ENCODE measurements at regions not wholly inside any gene's neighbourhood (a gene's known extent, or its start where the extent isn't known, plus 50 kb on each side); places are given as distances from the start of the nearest gene placed in this dataset.
"Not testable (repeated sequence)": the region's sequence is repeated elsewhere in the genome, so short reads cannot be mapped to it uniquely, and the experiment has no call there.

- Mint-ChIP-seq H3K36me3 (ENCODE audit: low read depth) (no peaks in the 10 kb centered on the region), H3K27me3 (ENCODE audit: low read depth) (no peaks in the 10 kb centered on the region), H3K27ac (ENCODE audit: unreplicated experiment) (no peak overlapping the region), H3K4me3 (no peak overlapping the region), H3K4me1 (no peaks in the 10 kb centered on the region), H3K9me3 (peaks cover 3% of the 10 kb centered on the region)
- DNase-seq (ENCODE audit: low read depth, low spot score), result no peak
- TF ChIP-seq CTCF (conservative IDR thresholded peaks at IDR 0.05), result no peak
Observed at GRCh38 chr14:40009771-40010170, 577.5 kb upstream of the FBXO33 start.

GRCh38 chr14:40008345-40008744 lies 576.1 kb upstream of the FBXO33 start:
- not testable (repeated sequence) for H3K4me1 Mint-ChIP-seq; H3K27ac Mint-ChIP-seq (ENCODE audit: unreplicated experiment); DNase-seq (ENCODE audit: low read depth, low spot score); H3K27me3 Mint-ChIP-seq (ENCODE audit: low read depth); H3K9me3 Mint-ChIP-seq; H3K36me3 Mint-ChIP-seq (ENCODE audit: low read depth); H3K4me3 Mint-ChIP-seq

- TF ChIP-seq CTCF (conservative IDR thresholded peaks at IDR 0.05), result no peak
- no peak overlapping the region for H3K27ac Mint-ChIP-seq (ENCODE audit: unreplicated experiment)
- no peak for DNase-seq (ENCODE audit: low read depth, low spot score)
- H3K9me3 Mint-ChIP-seq, result no peaks in the 10 kb centered on the region
- no peak overlapping the region for H3K4me3 Mint-ChIP-seq
- H3K27me3 Mint-ChIP-seq (ENCODE audit: low read depth), result no peaks in the 10 kb centered on the region
- H3K36me3 Mint-ChIP-seq (ENCODE audit: low read depth), result no peaks in the 10 kb centered on the region
- H3K4me1 Mint-ChIP-seq, result no peaks in the 10 kb centered on the region
Observed at GRCh38 chr14:40004871-40005500, 572.8 kb upstream of the FBXO33 start.

GRCh38 chr14:40003773-40004172 lies 571.5 kb upstream of the FBXO33 start:
- H3K4me1 Mint-ChIP-seq, result no peaks in the 10 kb centered on the region
- H3K4me3 Mint-ChIP-seq, result no peak overlapping the region
- no peaks in the 10 kb centered on the region for H3K9me3 Mint-ChIP-seq
- H3K36me3 Mint-ChIP-seq (ENCODE audit: low read depth), result no peaks in the 10 kb centered on the region
- H3K27me3 Mint-ChIP-seq (ENCODE audit: low read depth), result no peaks in the 10 kb centered on the region
- no peak for TF ChIP-seq CTCF (conservative IDR thresholded peaks at IDR 0.05)
- no peak overlapping the region for H3K27ac Mint-ChIP-seq (ENCODE audit: unreplicated experiment)
- no peak for DNase-seq (ENCODE audit: low read depth, low spot score)

GRCh38 chr14:39998854-39999253 lies 566.6 kb upstream of the FBXO33 start:
- TF ChIP-seq CTCF (conservative IDR thresholded peaks at IDR 0.05), result no peak
- Mint-ChIP-seq H3K27me3 (ENCODE audit: low read depth) (no peaks in the 10 kb centered on the region), H3K27ac (ENCODE audit: unreplicated experiment) (no peak overlapping the region), H3K4me1 (no peaks in the 10 kb centered on the region), H3K9me3 (no peaks in the 10 kb centered on the region), H3K4me3 (no peak overlapping the region), H3K36me3 (ENCODE audit: low read depth) (no peaks in the 10 kb centered on the region)
- DNase-seq (ENCODE audit: low read depth, low spot score), result no peak

GRCh38 chr14:39998114-39998513 lies 565.9 kb upstream of the FBXO33 start:
- Mint-ChIP-seq H3K27me3 (ENCODE audit: low read depth) (no peaks in the 10 kb centered on the region), H3K36me3 (ENCODE audit: low read depth) (no peaks in the 10 kb centered on the region), H3K4me3 (no peak overlapping the region), H3K27ac (ENCODE audit: unreplicated experiment) (no peak overlapping the region), H3K4me1 (no peaks in the 10 kb centered on the region), H3K9me3 (no peaks in the 10 kb centered on the region)
- TF ChIP-seq CTCF (conservative IDR thresholded peaks at IDR 0.05), result no peak
- DNase-seq (ENCODE audit: low read depth, low spot score), result no peak

Measured in neural crest cell (in vitro differentiated cells).